HCT116 (cell line): ENCODE measurements at regions not wholly inside any gene's neighbourhood (a gene's known extent, or its start where the extent isn't known, plus 50 kb on each side); places are given as distances from the start of the nearest gene placed in this dataset.
"Not testable (repeated sequence)": the region's sequence is repeated elsewhere in the genome, so short reads cannot be mapped to it uniquely, and the experiment has no call there.

Source experiments
- ATAC-seq: fragments of 200-7000 bp; cut with Tn5 transposase; 2 replicates; pipeline ENCODE4 v1.9.1; 2020; ENCODE audit warnings: mild to moderate bottlenecking, moderate library complexity
- BruUV-seq: library from RNA; stranded (reverse); fragments of 400-500 nt; replicated peaks from 2 replicates; lab custom pipeline; 2021; lab: Mats Ljungman, UMichigan
- CTCF ChIA-PET: fragments of 300-600 bp; sonication (Branson Sonifier 250); formaldehyde crosslinking; loops from one replicate; lab custom pipeline; 2021; ENCODE audit warnings: antibody characterized with exemption; lab: Charles Lee
- POLR2A ChIA-PET: fragments of 300-600, 350-600 bp; sonication (Branson Sonifier 250); formaldehyde crosslinking; loops from one replicate; lab custom pipeline; 2021; ENCODE audit warnings: antibody characterized with exemption; lab: Charles Lee
- RAD21 ChIA-PET, 2 experiments: fragments of 300-600 bp; sonication (Branson Sonifier 250); formaldehyde crosslinking; loops; one replicate each; lab custom pipeline; 2023; ENCODE audit warnings: low total read pairs in 2 of 2; ENCODE audit not compliant: uncharacterized antibody in 2 of 2, unreplicated experiment in 2 of 2, low non-redundant PET in 1 of 2; lab: Charles Lee
- DNase-seq: peaks from one replicate; pipeline ENCODE4 v3.0.0-alpha.2; 2010; ENCODE audit warnings: low read depth, low spot score
- H2AFZ ChIP-seq: fragments of 200-600 bp; shearing (Covaris generic), sonication (generic); 2 replicates; pipeline ENCODE4 v1.6.1; 2017; ENCODE audit warnings: low read depth, mixed run types, mixed read lengths, antibody characterized with exemption, low read length; ENCODE audit not compliant: poor library complexity, severe bottlenecking
- H3K27ac ChIP-seq: 2 replicates; pipeline ENCODE4 v1.5.1; 2012; ENCODE audit warnings: low read depth, low read length
- H3K27me3 ChIP-seq: fragments of 200-600 bp; sonication (generic); 2 replicates; pipeline ENCODE4 v1.6.1; 2016; ENCODE audit warnings: mixed run types, low read length, mixed read lengths; ENCODE audit not compliant: insufficient read depth
- H3K36me3 ChIP-seq, 2 experiments: fragments of 200-500 bp in 1 of 2; fragments of 200-600 bp in 1 of 2; sonication (Bioruptor generic) in 1 of 2; sonication (generic) in 1 of 2; 2 replicates each; pipeline versions ENCODE4 v1.5.1 to v1.6.1; 2014 to 2016; ENCODE audit warnings: low read length in 2 of 2, inconsistent platforms in 1 of 2, mixed read lengths in 1 of 2, mixed run types in 1 of 2; ENCODE audit not compliant: insufficient read depth in 2 of 2, control insufficient read depth in 1 of 2
- H3K4me1 ChIP-seq, 2 experiments: fragments of 200-600 bp in 1 of 2; sonication (generic) in 1 of 2; 2 replicates each; pipeline versions ENCODE4 v1.5.1 to v1.6.1; 2012 to 2017; ENCODE audit warnings: low read length in 2 of 2, inconsistent platforms in 1 of 2, mild to moderate bottlenecking in 1 of 2, mixed read lengths in 1 of 2, mixed run types in 1 of 2, moderate library complexity in 1 of 2; ENCODE audit not compliant: insufficient read depth in 2 of 2, control insufficient read depth in 1 of 2
- H3K4me2 ChIP-seq: fragments of 200-600 bp; sonication (generic); 2 replicates; pipeline ENCODE4 v1.6.1; 2017; ENCODE audit warnings: mixed run types, low read length, mixed read lengths
- H3K4me3 ChIP-seq, 2 experiments: fragments of 200-600 bp in 1 of 2; sonication (generic) in 1 of 2; replicated peaks in 1 of 2; 2 replicates each; pipeline ENCODE4 v1.5.1; 2011 to 2016; ENCODE audit warnings: low read length in 2 of 2, control low read depth in 1 of 2, low read depth in 1 of 2, mild to moderate bottlenecking in 1 of 2, mixed read lengths in 1 of 2, mixed run types in 1 of 2
- H3K79me2 ChIP-seq: fragments of 200-600 bp; sonication (generic); 2 replicates; pipeline ENCODE4 v1.6.1; 2017; ENCODE audit warnings: mild to moderate bottlenecking, mixed run types, low read length, moderate library complexity, mixed read lengths; ENCODE audit not compliant: insufficient read depth
- H3K9ac ChIP-seq: fragments of 200-600 bp; sonication (generic); 2 replicates; pipeline ENCODE4 v1.6.1; 2016; ENCODE audit warnings: low read length, mixed read lengths
- H3K9me2 ChIP-seq: fragments of 200-600 bp; sonication (generic), shearing (Covaris generic); 2 replicates; pipeline ENCODE4 v1.6.1; 2017; ENCODE audit warnings: mixed run types, mild to moderate bottlenecking, moderate library complexity; ENCODE audit not compliant: insufficient read depth
- H3K9me3 ChIP-seq, 2 experiments: fragments of 200-500 bp in 1 of 2; fragments of 200-600 bp in 1 of 2; sonication (Bioruptor generic) in 1 of 2; sonication (generic) in 1 of 2; 2 replicates each; pipeline ENCODE4 v1.6.1; 2014 to 2017; ENCODE audit warnings: low read length in 2 of 2, mixed read lengths in 2 of 2, inconsistent platforms in 1 of 2, low read depth in 1 of 2, mild to moderate bottlenecking in 1 of 2, mixed run types in 1 of 2, moderate library complexity in 1 of 2; ENCODE audit not compliant: control insufficient read depth in 1 of 2, insufficient read depth in 1 of 2
- H4K20me1 ChIP-seq: fragments of 200-600 bp; sonication (generic), shearing (Covaris generic); 2 replicates; pipeline ENCODE4 v1.6.1; 2017; ENCODE audit warnings: mixed run types, mild to moderate bottlenecking, moderate library complexity; ENCODE audit not compliant: insufficient read depth
- CBX3 ChIP-seq: IDR thresholded peaks from 2 replicates; pipeline ENCODE4 v1.6.1; 2012; ENCODE audit warnings: low read depth
- CEBPB ChIP-seq: IDR thresholded peaks from 2 replicates; pipeline ENCODE4 v1.6.1; 2012; ENCODE audit warnings: low read depth
- CTCF ChIP-seq, 3 experiments: fragments of 200-600 bp in 1 of 3; sonication (generic) in 1 of 3; IDR thresholded peaks in 2 of 3; conservative IDR thresholded peaks in 1 of 3; 2 replicates each; pipeline ENCODE4 v1.5.1; 2012 to 2017; ENCODE audit warnings: low read depth in 2 of 3, low read length in 2 of 3, antibody characterized with exemption in 1 of 3, borderline replicate concordance in 1 of 3, control low read depth in 1 of 3, mild to moderate bottlenecking in 1 of 3, mixed read lengths in 1 of 3, mixed run types in 1 of 3, moderate library complexity in 1 of 3; ENCODE audit not compliant: insufficient read depth in 1 of 3
- FOSL1 ChIP-seq: IDR thresholded peaks from 2 replicates; pipeline ENCODE4 v1.6.1; 2012; ENCODE audit warnings: low read depth
- JUND ChIP-seq: IDR thresholded peaks from 2 replicates; pipeline ENCODE4 v1.6.1; 2012
- POLR2AphosphoS5 ChIP-seq: IDR thresholded peaks from 2 replicates; pipeline ENCODE4 v1.6.1; 2011; ENCODE audit warnings: mild to moderate bottlenecking, low read depth, low read length, moderate library complexity
- SIN3A ChIP-seq: IDR thresholded peaks from 2 replicates; pipeline ENCODE4 v1.6.1; 2012; ENCODE audit warnings: low read depth
- SP1 ChIP-seq: IDR thresholded peaks from 2 replicates; pipeline ENCODE4 v1.6.1; 2012; ENCODE audit warnings: low read depth
- TCF7L2 ChIP-seq: IDR thresholded peaks from 2 replicates; pipeline ENCODE4 v1.7.0; 2011; ENCODE audit warnings: borderline replicate concordance, inconsistent platforms; ENCODE audit not compliant: insufficient read depth, insufficient read length; ENCODE audit errors: extremely low read depth
- YY1 ChIP-seq: IDR thresholded peaks from 2 replicates; pipeline ENCODE4 v1.6.1; 2011; ENCODE audit warnings: low read length, low read depth, moderate library complexity, mild to moderate bottlenecking; ENCODE audit not compliant: insufficient replicate concordance; ENCODE audit errors: extremely low read depth
- ZBTB33 ChIP-seq: IDR thresholded peaks from 2 replicates; pipeline ENCODE4 v1.6.1; 2011; ENCODE audit warnings: mild to moderate bottlenecking, low read length, moderate library complexity; ENCODE audit not compliant: insufficient replicate concordance; ENCODE audit errors: extremely low read depth
- ZFX ChIP-seq: fragments of 450-650 bp; IDR thresholded peaks from 2 replicates; pipeline ENCODE4 v1.6.1; 2017
- ZNF274 ChIP-seq: fragments of 200-500 bp; sonication (Bioruptor generic); IDR thresholded peaks from 2 replicates; pipeline ENCODE4 v1.6.1; 2014; ENCODE audit warnings: mild to moderate bottlenecking, low read depth, low read length, inconsistent platforms
- intact Hi-C: fragments of 100-400 bp; cut with micrococcal nuclease; formaldehyde crosslinking; loops from 2 replicates; pipeline ENCODE4 v1.10.0; 2022

- Histone ChIP-seq H3K4me3 (no peak overlapping the region), H4K20me1 (no peaks in the 10 kb centered on the region), H3K9me3 (no peaks in the 10 kb centered on the region), H2AFZ (no peak overlapping the region), H3K4me2 (no peak overlapping the region), H3K27me3 (no peaks in the 10 kb centered on the region), H3K4me1 (peaks cover 0 to 4% of the 10 kb centered on the region in 2 experiments; a peak in 3 of 4 replicates), H3K9ac (no peak overlapping the region), H3K36me3 (no peaks in the 10 kb centered on the region), H3K27ac (no peak overlapping the region), H3K9me2 (no peaks in the 10 kb centered on the region), H3K79me2 (no peaks in the 10 kb centered on the region)
- TF ChIP-seq CBX3: no peak
- TF ChIP-seq FOSL1: no peak
- no peak for TF ChIP-seq ZNF274
- TF ChIP-seq ZBTB33: no peak
- no peak for TF ChIP-seq ZFX
- no peak for TF ChIP-seq CEBPB
- no peak for TF ChIP-seq JUND
- TF ChIP-seq TCF7L2: no peak
- TF ChIP-seq YY1: no peak
- TF ChIP-seq CTCF (IDR thresholded peaks at IDR 0.05 in 2 of 3, conservative IDR thresholded peaks at IDR 0.05 in 1 of 3; ENCODE audit: borderline replicate concordance in 1 of 3, insufficient read depth in 1 of 3, low read depth in 2 of 3, low read length in 2 of 3): no peak
- no peak for TF ChIP-seq SIN3A
- no peak for TF ChIP-seq SP1
- TF ChIP-seq POLR2AphosphoS5: no peak
- POLR2A ChIA-PET: no interaction called here
- ATAC-seq (no peak), DNase-seq (no peak)
- RAD21 ChIA-PET: no interaction called here
- BruUV-seq: no TSS peak
- CTCF ChIA-PET: interaction anchor here (1.1 kb wide), 1 partner anchor 365 kb away, joined by 3 read pairs; the partner anchor contains the start of gene KLF6
- intact Hi-C loops: loop anchor here (10.0 kb wide), 1 partner anchor 366 kb away; the partner anchor contains the start of gene KLF6
Observed at GRCh38 chr10:4150676-4151075, 365.7 kb upstream of the KLF6 start.

GRCh38 chr10:4149460-4149859, 364.5 kb upstream of the KLF6 start:
- BruUV-seq, POLR2A ChIA-PET, H3K9me2 ChIP-seq, H3K9me3 ChIP-seq, H3K4me3 ChIP-seq, H3K79me2 ChIP-seq, H2AFZ ChIP-seq, H3K27me3 ChIP-seq, RAD21 ChIA-PET, H3K27ac ChIP-seq, CTCF ChIA-PET, intact Hi-C loops, H3K36me3 ChIP-seq, H4K20me1 ChIP-seq, H3K4me2 ChIP-seq, DNase-seq, H3K9ac ChIP-seq: not testable (repeated sequence)
- ATAC-seq: peak; percentile 32; the same call in 1 of the 2 replicates
- peaks cover 0 to 11% of the 10 kb centered on the region in 2 experiments; a peak in 3 of 4 replicates for H3K4me1 ChIP-seq
